ENCODE measurements at regions not wholly inside any gene's neighbourhood (a gene's known extent, or its start where the extent isn't known, plus 50 kb on each side); places are given as distances from the start of the nearest gene placed in this dataset.

- TF ChIP-seq CTCF (IDR thresholded peaks at IDR 0.05 in 4 of 5, conservative IDR thresholded peaks at IDR 0.05 in 1 of 5) (no peak), POLR2A (IDR thresholded peaks at IDR 0.05) (no peak)
These were observed 134.5 kb downstream of the ADAMTS15 start for GRCh38 chr11:130582981-130583380.

Data from gastrocnemius medialis (tissue), 4 donors.